Smooth muscle cell (in vitro differentiated cells): ENCODE measurements at regions not wholly inside any gene's neighbourhood (a gene's known extent, or its start where the extent isn't known, plus 50 kb on each side); places are given as distances from the start of the nearest gene placed in this dataset.
A peak's percentile ranks its signal among the peaks of the same experiment; 100 is the strongest.

ENCODE experiments used
- DNase-seq: peaks from one replicate; lab custom pipeline; 2025; ENCODE audit not compliant: unreplicated experiment; lab: John Stamatoyannopoulos, UW
- H2AFZ ChIP-seq: fragments of 200-600 bp; sonication (generic); 2 replicates; pipeline ENCODE4 v1.6.0; 2016; ENCODE audit warnings: antibody characterized with exemption, low read depth, mild to moderate bottlenecking
- H3F3A ChIP-seq: fragments of 200-600 bp; sonication (generic); 2 replicates; pipeline ENCODE4 v1.6.0; 2017; ENCODE audit warnings: antibody characterized with exemption, low read depth
- H3K27ac ChIP-seq: fragments of 200-600 bp; sonication (generic); 2 replicates; pipeline ENCODE4 v1.5.1; 2016; ENCODE audit warnings: low read depth, mild to moderate bottlenecking
- H3K27me3 ChIP-seq: fragments of 200-600 bp; sonication (generic); 2 replicates; pipeline ENCODE4 v1.6.1; 2016; ENCODE audit warnings: low read depth, mild to moderate bottlenecking
- H3K36me3 ChIP-seq: fragments of 200-600 bp; sonication (generic); 2 replicates; pipeline ENCODE4 v1.5.1; 2016; ENCODE audit warnings: low read depth
- H3K4me1 ChIP-seq: fragments of 200-600 bp; sonication (generic); 2 replicates; pipeline ENCODE4 v1.5.1; 2016; ENCODE audit warnings: low read depth
- H3K4me2 ChIP-seq: fragments of 200-600 bp; sonication (generic); 2 replicates; pipeline ENCODE4 v1.6.0; 2016; ENCODE audit warnings: mild to moderate bottlenecking
- H3K4me3 ChIP-seq: fragments of 200-600 bp; sonication (generic); 2 replicates; pipeline ENCODE4 v1.5.1; 2016; ENCODE audit warnings: mild to moderate bottlenecking
- H3K79me2 ChIP-seq: fragments of 200-600 bp; sonication (generic); 2 replicates; pipeline ENCODE4 v1.6.0; 2016; ENCODE audit warnings: low read depth, mild to moderate bottlenecking
- H3K9ac ChIP-seq: fragments of 200-600 bp; sonication (generic); 2 replicates; pipeline ENCODE4 v1.6.0; 2016; ENCODE audit warnings: low read depth
- H3K9me3 ChIP-seq: fragments of 200-600 bp; sonication (generic); replicated peaks from 2 replicates; pipeline ENCODE4 v1.5.1; 2016; ENCODE audit warnings: low read depth
- H4K20me1 ChIP-seq: fragments of 200-600 bp; sonication (generic); 2 replicates; pipeline ENCODE4 v1.6.0; 2016; ENCODE audit warnings: low read depth
- CTCF ChIP-seq: fragments of 200-600 bp; sonication (generic); IDR thresholded peaks from 2 replicates; pipeline ENCODE4 v1.5.1; 2017; ENCODE audit warnings: borderline replicate concordance, mild to moderate bottlenecking, antibody characterized with exemption; ENCODE audit not compliant: insufficient read depth, poor library complexity, severe bottlenecking
- WGBS: methylation state at CpG from one replicate; pipeline ENCODE4 v1.1.7; 2016; ENCODE audit warnings: low lambda C conversion rate; 5-methylcytosine and 5-hydroxymethylcytosine counted together

- no peak overlapping the region for H3K4me2 ChIP-seq
- H4K20me1 ChIP-seq, result no peaks in the 10 kb centered on the region
- no peaks in the 10 kb centered on the region for H3K4me1 ChIP-seq
- H3K27ac ChIP-seq, result no peak overlapping the region
- no peak for DNase-seq
- no peak overlapping the region for H3K4me3 ChIP-seq
- no peaks in the 10 kb centered on the region for H3K79me2 ChIP-seq
- no peaks in the 10 kb centered on the region for H3K36me3 ChIP-seq
- no peaks in the 10 kb centered on the region for H3K9me3 ChIP-seq
- H2AFZ ChIP-seq, result no peak overlapping the region
- TF ChIP-seq CTCF, result no peak
- no peaks in the 10 kb centered on the region for H3K27me3 ChIP-seq
- H3F3A ChIP-seq, result no peaks in the 10 kb centered on the region
- 50% methylated on average over 5 of the region's 5 CpGs for WGBS
- H3K9ac ChIP-seq, result no peak overlapping the region
Measured at GRCh38 chr12:42652048-42652447, 62.5 kb upstream of the PRICKLE1 start.

- Histone ChIP-seq H3K9ac (no peak overlapping the region), H2AFZ (no peak overlapping the region), H3K27ac (no peak overlapping the region), H3F3A (no peaks in the 10 kb centered on the region), H3K4me1 (no peaks in the 10 kb centered on the region), H3K9me3 (no peaks in the 10 kb centered on the region), H3K27me3 (no peaks in the 10 kb centered on the region), H4K20me1 (no peaks in the 10 kb centered on the region), H3K79me2 (no peaks in the 10 kb centered on the region), H3K4me2 (no peak overlapping the region), H3K4me3 (no peak overlapping the region), H3K36me3 (no peaks in the 10 kb centered on the region)
- WGBS, result 57% methylated on average over 3 of the region's 3 CpGs
- no peak for TF ChIP-seq CTCF
- DNase-seq, result no peak
Measured at GRCh38 chr12:42648061-42648460, 58.5 kb upstream of the PRICKLE1 start.

GRCh38 chr12:42643881-42644579 lies 54.5 kb upstream of the PRICKLE1 start:
- 52% methylated on average over 6 of the region's 6 CpGs for WGBS
- H3K9me3 ChIP-seq, result no peaks in the 10 kb centered on the region

More at GRCh38 chr12:42643881-42644579, 54.5 kb upstream of the PRICKLE1 start:
- Histone ChIP-seq H3K9ac (no peak overlapping the region), H2AFZ (no peak overlapping the region), H3K4me2 (peak overlapping the region; percentile 1), H3K27me3 (no peaks in the 10 kb centered on the region), H3K36me3 (no peaks in the 10 kb centered on the region), H4K20me1 (no peaks in the 10 kb centered on the region), H3K4me3 (no peak overlapping the region), H3K27ac (no peak overlapping the region), H3F3A (peaks cover 21% of the 10 kb centered on the region), H3K4me1 (peaks cover 10% of the 10 kb centered on the region), H3K79me2 (no peaks in the 10 kb centered on the region)
- DNase-seq, result no peak
- no peak for TF ChIP-seq CTCF
